ENCODE measurements at regions not wholly inside any gene's neighbourhood (a gene's known extent, or its start where the extent isn't known, plus 50 kb on each side); places are given as distances from the start of the nearest gene placed in this dataset.
A peak's percentile ranks its signal among the peaks of the same experiment; 100 is the strongest.

- no peak overlapping the region for H3K27ac ChIP-seq
- TF ChIP-seq CTCF (conservative IDR thresholded peaks at IDR 0.05) = no peak
- TF ChIP-seq ZFX (IDR thresholded peaks at IDR 0.05) = no peak
These were observed 178.0 kb upstream of the SALL4 start for GRCh38 chr20:51980277-51980676.

GRCh38 chr20:51979226-51979625 is 176.9 kb upstream of the SALL4 start:
- no peak overlapping the region for H3K27ac ChIP-seq
- TF ChIP-seq ZFX (IDR thresholded peaks at IDR 0.05) (no peak), CTCF (conservative IDR thresholded peaks at IDR 0.05) (no peak)

- no peak overlapping the region for H3K27ac ChIP-seq
- no peak for TF ChIP-seq ZFX (IDR thresholded peaks at IDR 0.05)
These were observed 175.8 kb upstream of the SALL4 start for GRCh38 chr20:51978070-51978501.

GRCh38 chr20:51972056-51972455 is 169.7 kb upstream of the SALL4 start:
- TF ChIP-seq CTCF (conservative IDR thresholded peaks at IDR 0.05) = no peak
- no peak for TF ChIP-seq ZFX (IDR thresholded peaks at IDR 0.05)
- H3K27ac ChIP-seq = no peak overlapping the region

GRCh38 chr20:51970858-51971257 is 168.5 kb upstream of the SALL4 start:
- TF ChIP-seq ZFX (IDR thresholded peaks at IDR 0.05) = no peak
- TF ChIP-seq CTCF (conservative IDR thresholded peaks at IDR 0.05) = no peak
- no peak overlapping the region for H3K27ac ChIP-seq

GRCh38 chr20:51969191-51969590 is 166.9 kb upstream of the SALL4 start:
- TF ChIP-seq ZFX (IDR thresholded peaks at IDR 0.05) = no peak
- TF ChIP-seq CTCF (conservative IDR thresholded peaks at IDR 0.05) = no peak
- no peak overlapping the region for H3K27ac ChIP-seq

GRCh38 chr20:51968151-51968550 is 165.8 kb upstream of the SALL4 start:
- TF ChIP-seq CTCF (conservative IDR thresholded peaks at IDR 0.05) (no peak), ZFX (IDR thresholded peaks at IDR 0.05) (no peak)
- no peak overlapping the region for H3K27ac ChIP-seq

GRCh38 chr20:51966296-51966971 is 164.1 kb upstream of the SALL4 start:
- TF ChIP-seq ZFX (IDR thresholded peaks at IDR 0.05) = no peak
- TF ChIP-seq CTCF (conservative IDR thresholded peaks at IDR 0.05) = peak; percentile 84
- H3K27ac ChIP-seq = no peak overlapping the region

Measured in C4-2B (cell line).